Activated T-helper 1 cell treated with Interleukin-2 at 50 U/mL for 16 hours (primary cell): ENCODE measurements at regions not wholly inside any gene's neighbourhood (a gene's known extent, or its start where the extent isn't known, plus 50 kb on each side); places are given as distances from the start of the nearest gene placed in this dataset.

Source experiments
- DNase-seq: peaks from one replicate; pipeline ENCODE4 v3.0.0-alpha.2; 2020; ENCODE audit warnings: low read depth

DNA sequence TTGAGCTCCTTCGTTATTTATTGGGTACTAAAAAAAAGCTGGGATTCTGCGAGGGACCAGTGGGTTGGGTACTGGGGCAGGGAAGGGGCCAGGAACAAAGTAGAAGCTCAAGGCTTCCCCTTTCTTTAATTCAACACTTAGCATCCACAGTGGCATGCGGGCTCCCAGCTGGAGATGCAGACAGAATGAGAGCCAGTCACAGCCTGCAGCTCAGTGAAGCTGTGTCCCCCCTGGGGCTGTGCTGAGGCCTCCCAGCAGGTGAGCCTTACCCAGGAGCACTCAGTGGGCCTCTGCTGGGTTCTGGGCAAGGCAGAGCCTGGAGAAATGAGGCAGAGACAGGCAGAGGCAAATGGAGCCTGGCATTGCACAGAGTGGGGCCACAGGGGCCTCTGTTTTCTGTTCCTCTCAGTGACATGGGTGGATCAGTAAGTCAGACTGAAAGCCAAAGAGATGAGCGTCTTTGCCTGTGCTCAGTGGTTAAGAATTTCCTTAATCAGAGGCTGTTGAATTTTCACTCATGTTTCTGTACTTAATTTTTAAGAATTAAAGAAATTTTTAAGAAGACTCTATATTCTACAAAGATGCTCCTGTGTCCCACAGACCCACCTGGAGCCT, 181.4 kb upstream of the RBPJ start:
- no peak for DNase-seq

DNA sequence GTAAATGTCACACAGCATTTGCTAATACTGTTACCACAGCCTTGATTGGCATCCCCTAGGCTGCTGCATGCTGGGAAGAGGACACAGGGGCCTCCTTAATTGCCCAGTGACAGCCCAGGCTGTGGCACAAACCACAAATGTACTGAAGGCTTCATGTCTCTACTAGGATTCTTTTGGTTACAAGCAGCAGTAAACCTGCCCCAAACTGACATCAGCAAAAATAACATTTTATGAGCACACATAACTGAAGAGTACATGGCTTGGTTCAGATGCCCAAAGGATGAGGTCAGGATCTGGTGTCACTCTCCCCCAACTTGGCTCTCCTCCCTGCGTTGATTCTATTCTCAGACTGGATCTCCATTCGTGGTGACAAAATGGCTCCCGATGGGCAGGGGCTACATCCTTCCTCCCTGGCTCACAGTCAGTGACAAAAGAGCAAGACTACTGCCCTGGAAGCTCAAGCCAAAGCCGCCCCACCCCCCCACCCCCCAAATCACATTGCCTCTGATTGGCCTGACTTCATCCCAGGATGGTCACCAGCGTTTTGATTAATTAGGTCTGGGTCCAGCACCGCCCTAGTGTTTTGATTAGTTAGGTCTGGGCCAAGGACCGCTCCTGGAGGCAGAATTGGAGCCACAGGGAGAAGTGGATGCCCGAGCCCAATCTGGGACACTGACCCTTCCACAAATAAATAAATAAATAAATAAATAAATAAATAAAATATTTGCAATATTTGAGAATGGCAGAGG, 180.5 kb upstream of the RBPJ start:
- DNase-seq: no peak

DNA sequence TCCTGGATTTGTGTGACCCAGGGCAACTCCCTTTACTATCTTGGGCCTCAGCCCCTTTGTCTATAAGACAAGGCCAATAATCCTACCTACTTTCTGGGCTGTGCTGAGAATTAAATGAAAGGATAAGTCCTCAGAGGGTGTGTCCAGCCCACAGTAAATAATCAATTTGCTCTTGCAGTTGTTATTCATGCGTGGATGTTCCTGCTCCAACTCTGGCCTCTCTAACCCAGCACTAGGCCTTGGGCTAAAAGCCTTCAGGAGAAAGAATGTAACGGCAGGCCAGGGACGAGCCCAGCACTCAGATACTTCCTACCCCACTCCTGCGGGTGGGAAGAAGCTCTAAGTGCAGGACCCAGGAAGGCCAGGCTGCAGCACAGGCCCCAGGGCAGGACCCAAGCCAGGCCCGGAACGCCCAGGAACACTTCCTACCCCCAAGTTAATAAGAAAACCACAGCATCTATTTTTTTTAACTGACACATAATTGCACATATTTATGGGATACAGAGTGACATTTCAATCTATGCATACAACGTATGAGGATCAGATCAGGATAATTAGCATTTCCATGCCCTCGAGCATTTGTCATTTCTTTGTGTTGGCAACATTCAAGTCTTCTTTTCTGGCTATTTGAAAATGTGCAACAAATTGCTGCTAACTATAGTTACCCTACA, 179.6 kb upstream of the RBPJ start:
- DNase-seq: no peak

DNA sequence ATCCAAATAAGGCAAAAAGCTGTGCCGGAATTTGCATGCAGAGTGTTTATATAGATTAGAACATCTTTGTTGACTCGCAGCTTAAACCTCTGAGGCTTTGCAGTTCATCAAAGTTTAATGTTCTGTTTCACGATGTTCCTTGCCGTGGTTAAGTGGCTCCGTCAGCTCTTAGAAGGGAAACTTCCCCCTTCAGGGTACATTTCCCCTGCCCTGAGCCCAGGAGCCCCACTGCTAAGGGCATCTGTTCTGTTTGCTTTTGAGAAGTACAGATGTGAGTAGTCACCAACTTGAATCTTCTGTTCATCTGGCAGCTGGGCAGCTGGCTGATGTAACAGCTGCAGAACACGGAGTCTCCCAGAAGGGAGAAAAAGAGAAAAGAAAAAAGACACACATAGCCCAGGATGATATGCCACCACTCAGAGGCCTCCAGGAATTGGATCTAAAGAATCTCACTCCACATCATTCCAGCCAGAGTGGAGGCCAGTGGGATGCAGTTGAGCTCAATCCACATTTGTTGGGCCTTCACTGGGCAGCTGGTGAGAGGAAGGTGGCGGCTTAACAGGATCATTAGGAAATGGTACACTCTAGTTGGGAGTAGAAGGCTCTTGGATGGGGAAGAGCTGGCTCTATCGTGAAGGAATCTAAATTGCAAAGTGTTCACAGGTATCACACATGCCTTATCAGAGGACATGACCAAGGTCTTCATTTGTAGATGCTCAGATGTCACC, 178.7 kb upstream of the RBPJ start:
- no peak for DNase-seq

DNA sequence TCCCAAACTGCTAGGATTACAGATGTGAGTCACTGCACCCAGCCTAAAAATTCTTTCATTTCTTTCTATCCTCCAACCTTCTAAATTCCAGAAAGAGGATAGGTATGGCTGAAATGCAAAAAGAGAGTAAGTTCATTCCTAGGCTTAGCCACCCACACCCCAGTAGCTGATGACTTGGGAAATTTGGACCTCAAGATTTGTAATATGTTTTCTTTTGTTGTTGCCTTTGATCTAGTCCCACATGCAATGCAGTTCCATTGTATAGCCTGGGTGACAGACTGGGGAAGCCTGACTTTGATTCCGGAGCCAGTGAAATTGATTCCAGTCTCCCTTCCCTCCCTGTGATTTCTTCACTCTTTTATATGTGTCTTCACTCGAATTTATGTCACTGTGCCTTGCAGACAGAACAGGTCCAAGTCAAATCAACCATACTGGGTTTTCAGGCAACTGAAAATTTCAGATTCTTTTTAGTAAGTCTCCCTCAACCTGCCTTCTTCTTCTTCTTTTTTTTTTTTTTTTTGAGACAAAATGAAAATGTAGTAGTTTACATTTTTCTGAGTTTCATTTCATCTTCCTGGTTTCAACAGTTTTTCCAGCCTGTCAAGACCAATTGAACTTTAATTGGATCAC, 176.2 kb upstream of the RBPJ start:
- DNase-seq: no peak

DNA sequence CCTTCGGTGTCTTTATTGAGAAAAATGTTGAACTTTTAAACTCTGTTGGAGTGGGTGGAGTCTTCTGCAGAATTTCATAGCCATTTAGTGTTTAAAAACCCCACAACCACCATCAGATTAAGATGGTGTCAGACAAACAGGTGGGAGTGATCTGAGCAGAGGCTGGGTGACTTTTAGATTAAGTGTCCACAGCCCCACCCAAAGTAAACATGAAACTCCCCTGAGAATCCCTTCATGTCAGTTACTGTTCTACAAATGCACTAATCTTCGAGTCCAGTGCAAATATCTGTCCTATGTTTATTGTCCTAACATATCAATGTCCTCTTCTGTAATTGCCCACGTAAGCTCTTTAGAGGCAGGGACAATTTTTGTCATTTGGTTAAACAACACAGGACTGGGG, 175.6 kb upstream of the RBPJ start:
- no peak for DNase-seq

DNA sequence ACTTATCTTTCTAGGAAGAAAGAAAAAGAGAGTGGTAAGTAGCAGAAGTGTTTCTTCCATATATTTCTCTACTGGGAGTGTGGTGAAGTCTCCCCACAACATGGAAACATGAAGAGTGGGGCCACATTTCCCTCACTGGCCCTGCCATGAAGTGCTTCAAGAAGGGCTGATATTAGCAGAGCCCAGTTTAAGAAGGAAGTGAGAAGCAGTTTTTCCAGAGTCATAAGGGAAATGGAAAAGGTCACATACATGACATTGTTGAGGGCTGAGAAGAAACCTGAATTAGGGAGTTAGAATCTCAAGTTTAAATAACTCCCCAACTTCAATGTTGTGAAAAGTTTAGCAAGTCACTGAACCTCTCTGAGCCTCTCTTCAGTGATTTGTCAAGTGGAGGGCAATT, 171.9 kb upstream of the RBPJ start:
- no peak for DNase-seq

DNA sequence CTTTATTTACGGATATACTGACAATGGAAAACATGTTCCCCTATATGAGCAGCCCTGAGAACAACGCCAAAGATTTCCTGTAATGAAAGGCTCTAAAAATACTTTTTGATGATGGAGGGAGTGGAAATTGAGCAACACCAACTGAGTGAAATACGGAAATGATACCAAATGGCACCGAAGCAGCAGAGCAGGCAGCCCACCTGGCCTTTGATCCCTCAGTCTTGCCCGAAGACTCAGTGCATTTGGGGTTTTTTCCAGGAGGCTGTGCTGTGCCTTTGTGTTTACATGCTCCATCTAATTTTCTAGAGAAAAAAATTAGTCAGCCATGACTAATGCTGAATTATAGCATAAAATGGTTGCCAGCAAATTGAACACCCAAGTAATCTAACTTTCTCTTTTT, 169.9 kb upstream of the RBPJ start:
- DNase-seq: no peak

DNA sequence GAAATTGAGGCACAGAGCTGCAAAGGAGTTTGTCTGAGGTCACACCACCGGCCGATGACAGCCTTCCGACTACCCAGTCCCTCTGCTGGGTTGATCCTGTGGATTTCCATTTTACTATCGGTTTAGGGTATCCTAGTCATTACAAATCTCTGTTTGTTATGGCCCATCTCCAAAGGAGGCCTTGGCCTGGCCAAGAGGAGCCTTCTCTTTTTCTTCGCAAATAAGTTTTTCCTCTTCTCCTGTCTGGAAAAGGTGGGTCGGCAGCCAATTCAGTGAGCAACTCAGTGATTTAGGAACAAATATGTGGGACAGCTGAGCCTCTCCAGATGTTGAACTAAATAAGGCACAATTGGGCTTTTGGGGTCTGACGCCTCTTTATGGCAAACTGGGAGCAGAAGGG, 169.2 kb upstream of the RBPJ start:
- DNase-seq: no peak

DNA sequence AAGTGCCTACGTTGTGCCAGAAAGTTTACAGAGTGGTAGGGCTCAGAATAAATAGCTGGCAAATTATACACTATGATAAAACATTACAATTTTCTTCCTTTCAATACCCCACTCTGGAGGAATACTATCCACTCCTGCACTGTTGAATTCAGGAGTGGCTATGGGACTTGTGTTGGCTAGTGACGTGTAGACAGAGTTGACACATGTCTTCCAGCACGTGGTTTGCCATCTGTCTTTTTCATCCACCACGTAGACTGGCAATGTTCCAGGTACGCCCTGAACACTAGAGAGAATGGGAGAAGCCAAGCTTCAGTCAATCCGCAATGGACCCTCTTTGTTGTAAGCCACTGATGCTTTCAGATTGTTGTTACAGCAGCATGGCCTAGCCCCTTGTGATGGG, 168.8 kb upstream of the RBPJ start:
- DNase-seq: no peak

DNA sequence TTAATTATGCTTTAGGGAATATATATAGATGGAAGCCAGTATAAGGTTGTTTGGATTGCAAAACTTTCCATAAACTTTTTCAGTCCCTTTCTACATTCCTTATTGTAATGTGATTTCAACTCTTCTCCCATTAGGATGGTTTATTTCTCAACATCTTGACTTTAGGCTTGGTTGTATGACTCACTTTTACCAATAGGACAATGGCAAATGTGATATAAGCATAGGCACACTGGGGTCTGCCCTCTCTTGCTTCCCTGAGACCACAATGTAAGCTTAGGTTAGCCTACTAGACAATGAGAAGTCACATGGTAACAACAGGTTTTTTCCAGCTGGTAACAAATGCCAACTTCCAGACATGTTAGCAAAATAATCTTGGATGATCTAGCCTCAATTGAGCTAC, 163.3 kb upstream of the RBPJ start:
- DNase-seq: no peak

DNA sequence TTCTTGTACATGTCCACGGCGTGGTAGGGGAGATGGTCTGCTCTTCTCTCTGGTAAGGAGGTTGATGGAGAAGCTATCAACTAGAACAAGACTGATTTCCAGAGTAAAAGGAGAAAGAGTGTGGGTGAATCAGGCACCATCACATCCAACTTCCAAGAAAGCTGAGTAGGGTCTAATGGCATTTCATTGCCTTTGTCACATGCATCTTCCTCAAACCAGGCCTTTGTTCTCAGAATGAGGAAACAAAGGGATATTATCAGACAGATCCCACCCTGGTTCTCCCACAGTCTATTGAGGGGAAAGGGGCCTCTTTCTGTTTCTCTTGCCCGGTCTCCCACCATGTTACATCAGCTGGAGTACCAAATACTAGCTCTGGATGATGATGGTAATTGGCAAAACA, 160.2 kb upstream of the RBPJ start:
- DNase-seq: no peak

DNA sequence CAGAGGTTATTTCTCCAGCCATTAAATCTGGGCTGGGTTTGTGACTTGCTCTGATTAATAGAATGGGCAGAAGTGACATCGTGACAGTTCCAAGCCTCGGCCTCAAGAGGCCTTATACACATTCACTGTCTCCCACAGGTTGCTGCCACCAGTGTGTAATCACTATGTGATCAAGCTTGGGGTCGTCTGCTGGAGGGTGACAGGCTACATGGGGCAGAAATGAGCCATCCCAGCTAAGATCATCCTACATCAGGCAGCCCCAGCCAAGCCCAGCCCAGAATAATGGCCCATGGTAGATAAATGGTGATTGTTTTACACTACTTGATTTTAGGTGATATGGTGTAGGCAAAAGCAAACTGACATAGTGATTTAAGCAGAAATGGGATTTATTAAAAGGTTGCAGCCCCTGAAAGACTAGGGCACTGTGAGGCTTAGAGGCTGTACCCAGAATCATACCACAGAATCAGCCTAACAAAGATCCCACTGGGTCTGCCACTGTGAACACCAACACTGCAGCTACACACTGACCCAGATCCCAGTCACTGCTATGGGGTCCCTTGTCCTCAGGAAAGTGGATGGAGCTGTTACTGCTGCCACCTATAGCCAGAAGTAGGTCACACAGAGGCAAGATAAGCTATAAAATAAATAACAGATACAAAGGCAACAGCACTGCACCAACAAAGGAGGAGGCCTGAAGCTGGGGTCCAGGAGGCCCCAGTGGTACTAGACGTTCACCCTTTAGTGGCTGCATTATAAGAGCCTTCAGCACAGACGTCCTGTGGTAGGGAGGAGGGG, 159.6 kb upstream of the RBPJ start:
- DNase-seq: no peak

DNA sequence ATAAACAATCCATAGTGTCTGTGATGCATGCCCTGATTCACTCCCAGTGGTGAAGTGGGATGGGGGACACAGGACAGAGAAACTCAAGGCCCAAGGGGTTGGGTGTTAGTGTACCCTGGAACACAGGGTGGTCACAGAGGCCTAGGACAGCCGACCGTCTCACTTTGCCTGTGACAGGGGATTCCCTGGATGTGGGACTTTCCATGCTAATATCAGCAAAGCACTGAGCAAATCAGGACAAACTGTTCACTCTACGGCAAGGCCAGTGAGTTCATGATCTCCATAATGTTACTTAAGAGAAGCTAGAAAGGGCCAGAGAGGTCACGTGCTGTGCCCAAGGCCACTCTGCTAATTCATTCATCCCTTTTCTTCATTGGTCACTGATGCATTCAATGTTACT, 158.7 kb upstream of the RBPJ start:
- DNase-seq: no peak

DNA sequence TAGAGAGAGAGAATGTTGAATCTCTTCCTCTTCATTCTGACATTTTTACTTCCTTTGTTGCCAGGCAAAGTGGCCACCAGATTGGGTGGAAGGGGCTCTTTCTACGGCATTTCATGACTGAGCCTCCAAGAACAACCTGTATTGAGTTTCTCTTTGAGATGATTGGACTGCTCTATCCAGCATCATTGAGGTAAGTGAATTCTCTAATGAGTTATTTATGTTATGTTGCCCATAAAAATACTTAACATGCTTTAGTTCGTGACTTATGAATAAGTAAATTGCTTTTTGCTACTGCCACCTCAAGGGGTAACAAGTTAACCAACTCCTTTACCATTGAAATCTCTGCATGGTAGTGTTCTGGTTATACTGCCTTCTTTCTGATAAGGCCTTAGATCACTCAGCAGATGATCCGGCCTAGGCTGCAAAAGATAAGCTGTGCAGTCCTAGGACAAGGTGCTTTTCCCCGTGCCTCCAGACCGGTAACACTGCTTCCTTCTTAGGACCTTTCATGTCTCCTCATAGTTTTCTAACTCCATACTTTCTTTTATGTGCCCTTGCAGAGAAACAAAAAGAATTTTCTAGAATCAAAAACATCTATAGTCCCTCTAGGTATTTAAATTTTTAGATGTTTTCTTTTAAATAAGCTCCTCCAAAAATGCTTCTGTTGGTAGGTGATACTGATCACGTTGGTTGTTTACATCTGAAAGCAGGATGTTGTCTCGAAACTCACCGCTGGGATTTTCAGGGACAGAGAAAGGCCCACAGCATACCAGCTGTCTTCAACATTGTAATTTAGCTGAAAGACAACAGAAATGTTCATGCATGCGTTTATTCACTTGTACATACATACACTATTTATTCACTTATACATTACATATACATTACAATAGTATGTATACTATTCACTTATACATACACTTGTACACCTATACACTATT, 157.1 kb upstream of the RBPJ start:
- DNase-seq: no peak

DNA sequence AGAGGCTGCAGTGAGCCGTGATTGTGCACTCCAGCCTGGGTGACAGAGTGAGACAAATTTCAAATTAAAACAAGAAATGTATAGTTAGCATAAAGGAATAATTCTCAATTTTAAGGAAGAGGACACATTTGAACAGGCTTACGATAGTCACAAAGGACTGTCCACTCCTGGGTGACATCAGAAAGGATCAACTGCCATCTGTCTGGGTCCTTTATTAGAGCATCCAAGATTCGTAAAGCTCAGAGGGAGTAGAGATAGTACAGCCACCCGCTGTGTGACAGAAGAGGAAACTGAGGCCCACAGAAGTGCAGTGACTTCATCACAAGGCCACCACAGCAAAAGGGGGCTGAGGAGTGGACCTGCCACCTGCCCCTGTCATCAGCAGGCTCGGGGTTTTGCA, 149.3 kb upstream of the RBPJ start:
- no peak for DNase-seq

DNA sequence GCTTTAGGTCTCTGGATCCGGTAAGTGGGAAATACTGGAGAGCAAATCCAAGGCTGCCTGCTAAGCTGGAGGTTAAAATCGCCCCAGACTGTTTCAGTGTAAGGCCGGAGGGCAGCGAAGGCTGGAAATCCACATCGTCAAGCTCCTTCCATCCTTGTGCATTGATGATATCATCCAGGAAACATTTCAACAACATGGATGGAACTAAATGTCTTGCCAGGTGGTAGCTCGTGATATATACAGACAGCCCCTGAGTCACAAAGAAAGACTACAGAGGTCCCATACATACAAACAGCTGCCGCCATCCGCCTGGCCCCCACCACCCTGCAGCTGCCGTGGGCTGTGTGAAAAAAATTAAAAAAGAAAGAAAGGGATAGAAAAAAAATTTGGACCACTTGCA, 148.9 kb upstream of the RBPJ start:
- no peak for DNase-seq

DNA sequence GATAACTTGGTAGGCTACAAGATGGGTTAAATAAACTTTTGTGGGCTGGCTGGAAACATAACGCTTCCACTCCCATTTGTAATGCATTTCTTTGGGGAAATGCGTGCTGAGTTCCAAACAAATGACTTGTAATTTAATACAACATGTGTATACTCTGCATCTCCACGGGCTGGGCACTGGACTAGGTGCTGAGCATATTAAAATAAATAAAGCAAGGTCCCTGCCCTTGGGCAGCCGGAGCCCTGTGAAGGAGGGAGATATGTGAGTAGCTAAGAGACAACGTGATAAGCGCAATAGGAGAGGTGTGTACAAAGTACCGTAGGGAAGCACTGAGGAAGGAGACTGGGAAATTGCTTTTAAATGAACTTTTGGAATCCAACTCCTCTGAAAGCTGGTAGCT, 147.2 kb upstream of the RBPJ start:
- DNase-seq: no peak

DNA sequence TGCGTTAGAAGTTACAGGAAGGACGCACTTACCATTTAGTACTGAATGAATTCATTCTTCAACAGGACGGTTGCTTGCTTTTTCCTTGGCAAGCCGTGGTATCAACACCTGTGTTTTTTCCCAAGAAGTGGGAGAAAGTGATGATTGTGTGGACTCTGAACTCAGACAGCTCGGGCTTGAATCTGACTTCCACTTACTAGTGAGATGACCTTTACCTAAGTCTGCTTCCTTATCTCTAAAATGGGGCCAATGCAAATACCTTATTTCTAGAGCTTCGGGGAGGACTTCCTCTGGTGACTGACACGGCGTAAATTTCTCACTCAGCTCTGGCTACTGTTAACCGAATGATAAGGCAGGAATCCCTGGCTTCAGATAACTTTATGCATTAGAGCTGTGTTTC, 146.8 kb upstream of the RBPJ start:
- DNase-seq: no peak

DNA sequence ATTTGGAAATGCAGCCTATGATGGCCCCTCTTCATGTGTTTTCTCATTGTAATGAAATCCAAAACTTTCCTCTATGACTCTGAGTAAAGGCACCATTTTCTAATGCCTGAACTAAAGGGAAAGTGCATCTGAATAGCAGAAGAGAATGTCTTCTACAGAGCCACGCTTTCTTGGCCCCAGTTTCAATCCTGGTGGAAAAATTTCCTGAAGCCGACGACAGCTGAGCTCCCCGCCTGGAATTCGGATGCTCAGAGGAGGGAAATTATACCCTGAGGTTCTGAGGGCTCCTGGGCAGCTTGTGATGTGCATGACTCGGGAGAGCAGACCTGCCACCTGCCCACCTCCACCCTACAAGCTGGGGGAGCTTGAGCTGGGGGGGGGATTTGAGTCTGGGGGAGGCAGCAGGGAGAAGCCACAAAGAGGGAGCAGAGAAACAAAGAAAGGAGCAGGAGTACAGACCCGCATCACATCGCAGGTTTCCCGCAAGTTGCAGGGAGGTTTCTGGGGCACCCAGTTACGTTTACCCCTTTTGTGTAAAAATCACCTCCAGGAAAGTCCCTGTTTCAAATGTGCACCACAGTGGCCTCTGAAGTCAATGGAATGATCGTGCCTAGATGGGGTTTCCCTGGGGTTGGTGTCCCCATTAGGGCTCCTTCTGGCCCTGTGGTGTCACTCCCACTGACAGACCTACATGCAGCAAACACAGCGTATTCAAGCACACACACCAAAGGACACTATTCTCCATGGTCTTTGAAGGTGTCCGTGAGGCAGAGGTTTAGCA, 145.6 kb upstream of the RBPJ start:
- DNase-seq: no peak
